ENCODE measurements at regions not wholly inside any gene's neighbourhood (a gene's known extent, or its start where the extent isn't known, plus 50 kb on each side); places are given as distances from the start of the nearest gene placed in this dataset.

DNA sequence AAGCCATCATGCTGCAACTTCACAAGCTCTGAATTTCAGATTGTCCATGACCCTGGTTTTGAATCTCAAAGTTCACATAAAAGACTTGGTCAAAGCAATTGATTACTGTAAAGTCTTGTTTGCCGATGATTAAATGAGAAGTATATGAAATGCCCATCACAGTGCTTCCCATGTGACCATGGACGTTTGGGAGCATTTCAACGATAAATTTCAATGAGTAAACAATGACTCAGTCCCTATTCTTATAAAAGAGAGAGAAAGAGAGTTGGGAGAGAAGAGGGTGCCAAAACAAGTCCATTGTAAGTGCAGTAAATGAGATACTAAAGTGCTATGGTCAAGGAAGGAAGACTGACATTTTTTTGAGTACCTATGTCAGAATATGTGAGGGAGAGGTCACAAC lies 276.9 kb downstream of the SOX9 start:
- Histone ChIP-seq H3K9me3 (ENCODE audit: control insufficient read depth, insufficient read depth, low read depth, low read length) (no peaks in the 10 kb centered on the region), H3K36me3 (ENCODE audit: control insufficient read depth, insufficient read depth, low read length) (no peaks in the 10 kb centered on the region), H3K9ac (ENCODE audit: insufficient read depth, low read length) (no peak overlapping the region), H4K20me1 (ENCODE audit: control insufficient read depth, extremely low read depth, insufficient read depth, low read length) (no peaks in the 10 kb centered on the region), H3K4me3 (replicated peaks in 1 of 4; ENCODE audit: control extremely low read depth in 1 of 4, insufficient read depth in 1 of 4, low read depth in 3 of 4, low read length in 4 of 4) (no peak overlapping the region), H3K27ac (ENCODE audit: insufficient read depth, low read length) (no peak overlapping the region), H3K27me3 (ENCODE audit: control insufficient read depth, insufficient read depth, low read length) (no peaks in the 10 kb centered on the region), H3K79me2 (ENCODE audit: control insufficient read depth, insufficient read depth, low read length) (no peaks in the 10 kb centered on the region), H3K4me2 (ENCODE audit: extremely low read depth, insufficient read depth, low read length) (no peak overlapping the region), H3K4me1 (ENCODE audit: control insufficient read depth, extremely low read depth, insufficient read depth, low read length) (peaks cover 28% of the 10 kb centered on the region), H2AFZ (ENCODE audit: low read length) (no peak overlapping the region)
- no peak for TF ChIP-seq EZH2 (IDR thresholded peaks at IDR 0.05; ENCODE audit: low read length, missing control alignments)
- TF ChIP-seq, protein P1, sequence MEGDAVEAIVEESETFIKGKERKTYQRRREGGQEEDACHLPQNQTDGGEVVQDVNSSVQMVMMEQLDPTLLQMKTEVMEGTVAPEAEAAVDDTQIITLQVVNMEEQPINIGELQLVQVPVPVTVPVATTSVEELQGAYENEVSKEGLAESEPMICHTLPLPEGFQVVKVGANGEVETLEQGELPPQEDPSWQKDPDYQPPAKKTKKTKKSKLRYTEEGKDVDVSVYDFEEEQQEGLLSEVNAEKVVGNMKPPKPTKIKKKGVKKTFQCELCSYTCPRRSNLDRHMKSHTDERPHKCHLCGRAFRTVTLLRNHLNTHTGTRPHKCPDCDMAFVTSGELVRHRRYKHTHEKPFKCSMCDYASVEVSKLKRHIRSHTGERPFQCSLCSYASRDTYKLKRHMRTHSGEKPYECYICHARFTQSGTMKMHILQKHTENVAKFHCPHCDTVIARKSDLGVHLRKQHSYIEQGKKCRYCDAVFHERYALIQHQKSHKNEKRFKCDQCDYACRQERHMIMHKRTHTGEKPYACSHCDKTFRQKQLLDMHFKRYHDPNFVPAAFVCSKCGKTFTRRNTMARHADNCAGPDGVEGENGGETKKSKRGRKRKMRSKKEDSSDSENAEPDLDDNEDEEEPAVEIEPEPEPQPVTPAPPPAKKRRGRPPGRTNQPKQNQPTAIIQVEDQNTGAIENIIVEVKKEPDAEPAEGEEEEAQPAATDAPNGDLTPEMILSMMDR (conservative IDR thresholded peaks at IDR 0.05 in 1 of 2, IDR thresholded peaks at IDR 0.05 in 1 of 2; ENCODE audit: low read depth in 1 of 2, low read length in 2 of 2), result no peak
- DNase-seq (ENCODE audit: low read depth in 2 of 2), result peak; percentile 44 to 47

DNA sequence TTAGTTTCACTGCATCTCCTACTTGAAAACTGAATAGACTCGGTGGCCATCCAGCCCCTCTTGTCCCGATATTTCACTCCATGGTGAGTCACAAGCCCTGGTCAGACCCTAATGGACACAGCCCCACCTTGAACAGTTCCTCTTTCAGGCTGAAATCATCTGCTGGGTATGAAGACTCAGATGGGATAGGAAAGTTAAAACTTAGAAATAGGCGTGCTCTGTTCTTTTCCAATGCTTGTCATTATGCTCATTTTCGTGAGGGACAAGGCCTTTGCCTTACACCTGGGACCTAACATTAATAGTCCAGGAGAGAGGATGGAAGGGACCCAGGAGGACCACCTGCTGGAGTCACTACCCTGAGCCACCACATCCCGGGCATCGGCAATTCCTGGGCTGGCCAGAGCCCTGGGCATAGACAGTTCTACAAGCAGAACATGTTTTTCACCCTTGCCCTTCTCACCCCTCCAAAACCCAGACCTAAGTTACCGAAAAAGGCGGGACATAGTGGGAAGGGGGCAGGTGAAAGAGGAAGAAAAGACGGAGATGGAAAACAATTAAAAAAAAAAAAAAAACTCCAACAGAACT lies 278.3 kb downstream of the SOX9 start:
- H3K4me1 ChIP-seq (ENCODE audit: control insufficient read depth, extremely low read depth, insufficient read depth, low read length), result peaks cover 15% of the 10 kb centered on the region
- no peak overlapping the region for H2AFZ ChIP-seq (ENCODE audit: low read length)
- H3K27ac ChIP-seq (ENCODE audit: insufficient read depth, low read length), result no peak overlapping the region
- no peaks in the 10 kb centered on the region for H3K79me2 ChIP-seq (ENCODE audit: control insufficient read depth, insufficient read depth, low read length)
- no peak overlapping the region for H3K4me3 ChIP-seq (replicated peaks in 1 of 4; ENCODE audit: control extremely low read depth in 1 of 4, insufficient read depth in 1 of 4, low read depth in 3 of 4, low read length in 4 of 4)
- TF ChIP-seq, protein P1 (conservative IDR thresholded peaks at IDR 0.05 in 1 of 2, IDR thresholded peaks at IDR 0.05 in 1 of 2; ENCODE audit: low read depth in 1 of 2, low read length in 2 of 2), result no peak
- no peak for TF ChIP-seq EZH2 (IDR thresholded peaks at IDR 0.05; ENCODE audit: low read length, missing control alignments)
- no peaks in the 10 kb centered on the region for H3K36me3 ChIP-seq (ENCODE audit: control insufficient read depth, insufficient read depth, low read length)
- H3K4me2 ChIP-seq (ENCODE audit: extremely low read depth, insufficient read depth, low read length), result no peak overlapping the region
- H4K20me1 ChIP-seq (ENCODE audit: control insufficient read depth, extremely low read depth, insufficient read depth, low read length), result no peaks in the 10 kb centered on the region
- H3K27me3 ChIP-seq (ENCODE audit: control insufficient read depth, insufficient read depth, low read length), result no peaks in the 10 kb centered on the region
- no peak for DNase-seq (ENCODE audit: low read depth in 2 of 2)
- H3K9me3 ChIP-seq (ENCODE audit: control insufficient read depth, insufficient read depth, low read depth, low read length), result no peaks in the 10 kb centered on the region
- no peak overlapping the region for H3K9ac ChIP-seq (ENCODE audit: insufficient read depth, low read length)

DNA sequence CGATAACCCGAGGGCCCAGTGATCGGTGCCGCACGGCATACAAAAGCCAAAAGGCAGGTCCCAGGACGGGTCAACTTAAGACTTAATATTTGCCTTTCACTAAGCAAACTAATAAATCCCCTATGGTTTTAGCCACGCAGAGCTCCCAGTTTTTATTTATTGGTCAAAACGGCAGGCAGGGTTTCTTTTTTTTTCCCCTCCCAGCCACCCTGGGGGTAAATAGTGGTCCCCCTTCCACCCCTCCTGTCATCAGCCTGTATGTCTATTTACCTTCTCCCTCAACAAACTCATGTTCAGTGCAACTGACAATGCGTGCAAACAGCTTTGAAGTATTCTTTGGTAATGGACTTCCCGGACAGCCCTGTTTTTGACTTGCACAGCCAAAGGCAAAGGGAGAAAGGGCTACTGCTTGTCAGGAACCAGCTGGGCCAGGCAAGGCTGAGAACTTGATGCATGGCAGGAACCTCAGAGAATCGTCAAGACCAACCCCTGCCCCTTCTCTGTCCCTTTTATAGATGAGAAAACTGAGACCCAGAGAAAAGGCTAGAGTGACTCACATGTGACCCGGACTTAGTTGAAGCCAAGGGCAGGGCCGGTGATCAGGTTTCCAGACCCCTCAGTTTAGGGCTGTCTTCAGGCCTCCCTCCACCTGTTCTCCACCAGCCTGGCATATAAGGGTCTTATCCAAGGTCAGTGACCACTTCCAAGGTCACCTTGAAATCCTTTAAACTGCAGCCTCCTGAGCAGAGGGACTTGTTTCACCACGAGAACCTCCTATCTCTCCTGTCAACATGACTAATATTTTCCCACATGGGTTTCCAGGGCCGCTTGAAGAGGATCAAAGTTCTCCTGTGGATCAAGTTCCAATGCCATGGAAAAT lies 279.0 kb downstream of the SOX9 start:
- no peak overlapping the region for H2AFZ ChIP-seq (ENCODE audit: low read length)
- H3K27me3 ChIP-seq (ENCODE audit: control insufficient read depth, insufficient read depth, low read length), result no peaks in the 10 kb centered on the region
- DNase-seq (ENCODE audit: low read depth in 2 of 2), result no peak
- no peaks in the 10 kb centered on the region for H3K79me2 ChIP-seq (ENCODE audit: control insufficient read depth, insufficient read depth, low read length)
- TF ChIP-seq EZH2 (IDR thresholded peaks at IDR 0.05; ENCODE audit: low read length, missing control alignments), result no peak
- TF ChIP-seq, protein P1 (conservative IDR thresholded peaks at IDR 0.05 in 1 of 2, IDR thresholded peaks at IDR 0.05 in 1 of 2; ENCODE audit: low read depth in 1 of 2, low read length in 2 of 2), result no peak
- no peak overlapping the region for H3K4me2 ChIP-seq (ENCODE audit: extremely low read depth, insufficient read depth, low read length)
- no peak overlapping the region for H3K27ac ChIP-seq (ENCODE audit: insufficient read depth, low read length)
- no peak overlapping the region for H3K9ac ChIP-seq (ENCODE audit: insufficient read depth, low read length)
- H3K36me3 ChIP-seq (ENCODE audit: control insufficient read depth, insufficient read depth, low read length), result no peaks in the 10 kb centered on the region
- peaks cover 9% of the 10 kb centered on the region for H3K4me1 ChIP-seq (ENCODE audit: control insufficient read depth, extremely low read depth, insufficient read depth, low read length)
- no peaks in the 10 kb centered on the region for H4K20me1 ChIP-seq (ENCODE audit: control insufficient read depth, extremely low read depth, insufficient read depth, low read length)
- H3K9me3 ChIP-seq (ENCODE audit: control insufficient read depth, insufficient read depth, low read depth, low read length), result no peaks in the 10 kb centered on the region
- H3K4me3 ChIP-seq (replicated peaks in 1 of 4; ENCODE audit: control extremely low read depth in 1 of 4, insufficient read depth in 1 of 4, low read depth in 3 of 4, low read length in 4 of 4), result no peak overlapping the region

All from fibroblast of lung (primary cell).